ENCODE measurements at regions not wholly inside any gene's neighbourhood (a gene's known extent, or its start where the extent isn't known, plus 50 kb on each side); places are given as distances from the start of the nearest gene placed in this dataset.

DNA sequence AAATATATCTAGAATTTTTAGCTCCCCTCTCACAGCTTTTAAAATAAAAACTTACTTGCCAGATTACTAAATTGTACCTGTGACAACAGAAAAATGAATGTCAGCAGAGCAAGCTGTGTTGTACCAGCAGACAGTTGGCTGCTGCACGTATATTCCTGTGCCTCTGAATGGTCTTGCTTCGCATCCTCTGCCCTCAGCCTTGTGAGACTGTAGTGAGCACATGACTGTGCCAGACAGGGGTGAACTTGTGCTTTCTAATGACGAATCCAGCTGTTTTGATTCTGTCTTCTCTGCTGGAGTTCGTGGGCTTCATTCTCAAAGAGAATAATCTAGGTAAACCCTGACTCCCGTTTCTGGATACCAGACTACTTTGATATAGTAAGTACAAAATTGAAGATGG, 58.3 kb upstream of the FRMD6 start:
- DNase-seq (ENCODE audit: low read depth, low spot score) = no peak

More for the DNA sequence above, 58.3 kb upstream of the FRMD6 start:
- Histone ChIP-seq H3K4me3 (replicated peaks in 1 of 3; ENCODE audit: insufficient read depth in 1 of 3, low read depth in 1 of 3, low read length in 3 of 3) (no peak overlapping the region), H3K9me1 (replicated peaks; ENCODE audit: control insufficient read depth, extremely low read depth, insufficient read depth, low read length) (no peaks in the 10 kb centered on the region), H3K4me1 (ENCODE audit: control insufficient read depth, extremely low read depth, insufficient read depth, low read length) (no peaks in the 10 kb centered on the region), H3K9ac (replicated peaks; ENCODE audit: extremely low read depth, insufficient read depth, low read length) (no peak overlapping the region), H3K36me3 (ENCODE audit: control insufficient read depth in 2 of 2, extremely low read depth in 1 of 2, insufficient read depth in 2 of 2, low read length in 2 of 2) (no peaks in the 10 kb centered on the region), H3K27ac (ENCODE audit: insufficient read depth, low read depth, low read length) (no peak overlapping the region), H3K27me3 (ENCODE audit: control insufficient read depth in 2 of 2, insufficient read depth in 2 of 2, low read length in 2 of 2) (no peaks in the 10 kb centered on the region), H3K9me3 (replicated peaks; ENCODE audit: control insufficient read depth, insufficient read depth, low read length) (no peaks in the 10 kb centered on the region), H3K4me2 (ENCODE audit: insufficient read depth, low read length) (no peak overlapping the region), H2AFZ (ENCODE audit: low read depth, low read length) (no peak overlapping the region), H3K79me2 (ENCODE audit: control insufficient read depth, insufficient read depth, low read length) (no peaks in the 10 kb centered on the region), H4K20me1 (replicated peaks; ENCODE audit: control insufficient read depth, extremely low read depth, insufficient read depth, low read length) (no peaks in the 10 kb centered on the region)
- intact Hi-C loops (cut with micrococcal nuclease) (no loop called here), dilution Hi-C loops (cut with MboI; ENCODE audit: extremely low pct_ligation_motif_present, low sequenced_read_pairs) (no loop called here)
- ChIA-PET POLR2A (no interaction called here), CTCF (interaction anchor here (0.6 to 1.7 kb wide), 3 partner anchors 11 to 59 kb away, joined by 3 to 8 read pairs (median 4); no protein-coding TSS in a partner anchor)
- no peak for FAIRE-seq
- TF ChIP-seq JUN (IDR thresholded peaks at IDR 0.05; ENCODE audit: borderline replicate concordance, insufficient read depth, insufficient read length, low read depth) (no peak), MYC (IDR thresholded peaks at IDR 0.05; ENCODE audit: low read depth, low read length) (no peak), POLR2A (IDR thresholded peaks at IDR 0.05; ENCODE audit: low read depth, low read length) (no peak), GATA2 (IDR thresholded peaks at IDR 0.05; ENCODE audit: insufficient read depth, insufficient read length, low read depth, low read length) (no peak), EZH2 (IDR thresholded peaks at IDR 0.05; ENCODE audit: borderline replicate concordance, low read depth, low read length, severe bottlenecking) (no peak), POLR2AphosphoS5 (IDR thresholded peaks at IDR 0.05; ENCODE audit: insufficient read depth, low read depth, low read length) (no peak), FOS (IDR thresholded peaks at IDR 0.05; ENCODE audit: borderline replicate concordance, insufficient read depth, low read length) (no peak)
- TF ChIP-seq, protein P1, sequence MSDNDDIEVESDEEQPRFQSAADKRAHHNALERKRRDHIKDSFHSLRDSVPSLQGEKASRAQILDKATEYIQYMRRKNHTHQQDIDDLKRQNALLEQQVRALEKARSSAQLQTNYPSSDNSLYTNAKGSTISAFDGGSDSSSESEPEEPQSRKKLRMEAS (IDR thresholded peaks at IDR 0.05; ENCODE audit: insufficient read depth, insufficient read length) = no peak
- TF ChIP-seq, protein P2, sequence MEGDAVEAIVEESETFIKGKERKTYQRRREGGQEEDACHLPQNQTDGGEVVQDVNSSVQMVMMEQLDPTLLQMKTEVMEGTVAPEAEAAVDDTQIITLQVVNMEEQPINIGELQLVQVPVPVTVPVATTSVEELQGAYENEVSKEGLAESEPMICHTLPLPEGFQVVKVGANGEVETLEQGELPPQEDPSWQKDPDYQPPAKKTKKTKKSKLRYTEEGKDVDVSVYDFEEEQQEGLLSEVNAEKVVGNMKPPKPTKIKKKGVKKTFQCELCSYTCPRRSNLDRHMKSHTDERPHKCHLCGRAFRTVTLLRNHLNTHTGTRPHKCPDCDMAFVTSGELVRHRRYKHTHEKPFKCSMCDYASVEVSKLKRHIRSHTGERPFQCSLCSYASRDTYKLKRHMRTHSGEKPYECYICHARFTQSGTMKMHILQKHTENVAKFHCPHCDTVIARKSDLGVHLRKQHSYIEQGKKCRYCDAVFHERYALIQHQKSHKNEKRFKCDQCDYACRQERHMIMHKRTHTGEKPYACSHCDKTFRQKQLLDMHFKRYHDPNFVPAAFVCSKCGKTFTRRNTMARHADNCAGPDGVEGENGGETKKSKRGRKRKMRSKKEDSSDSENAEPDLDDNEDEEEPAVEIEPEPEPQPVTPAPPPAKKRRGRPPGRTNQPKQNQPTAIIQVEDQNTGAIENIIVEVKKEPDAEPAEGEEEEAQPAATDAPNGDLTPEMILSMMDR (IDR thresholded peaks at IDR 0.05; ENCODE audit: extremely low read depth in 1 of 2, insufficient read depth in 1 of 2, low read depth in 1 of 2, low read length in 2 of 2) = no peak
- no TSS peak for BruUV-seq (replicated peaks)

Measured in endothelial cell of umbilical vein (primary cell).